Mucosa of descending colon (tissue), 3 donors: ENCODE measurements at regions not wholly inside any gene's neighbourhood (a gene's known extent, or its start where the extent isn't known, plus 50 kb on each side); places are given as distances from the start of the nearest gene placed in this dataset.
A peak's percentile ranks its signal among the peaks of the same experiment; 100 is the strongest.
"Not testable (repeated sequence)": the region's sequence is repeated elsewhere in the genome, so short reads cannot be mapped to it uniquely, and the experiment has no call there.

Experiments used
- ATAC-seq: fragments of 200-7000 bp; cut with Tn5 transposase; one replicate; pipeline ENCODE4 v1.9.1; 2020; ENCODE audit warnings: mild to moderate bottlenecking, moderate library complexity
- DNase-seq, 3 donors: peaks; one replicate each; pipeline ENCODE4 v3.0.0-alpha.2; 2020
- H3K36me3 ChIP-seq: fragments of 200-600 bp; one replicate; pipeline ENCODE4 v1.8.0; 2021; ENCODE audit warnings: low read depth, mild to moderate bottlenecking
- H3K4me1 ChIP-seq: fragments of 200-600 bp; one replicate; pipeline ENCODE4 v1.8.0; 2021; ENCODE audit warnings: low read depth, mild to moderate bottlenecking
- H3K4me3 ChIP-seq: fragments of 200-600 bp; one replicate; pipeline ENCODE4 v1.8.0; 2021; ENCODE audit warnings: mild to moderate bottlenecking
- H3K9me3 ChIP-seq: fragments of 200-600 bp; one replicate; pipeline ENCODE4 v1.8.0; 2021; ENCODE audit warnings: mild to moderate bottlenecking
- CTCF ChIP-seq: fragments of 200-600 bp; IDR thresholded peaks from one replicate; pipeline ENCODE4 v1.8.0; 2022; ENCODE audit warnings: antibody characterized with exemption, mild to moderate bottlenecking
- intact Hi-C, 2 donors: fragments of 100-400 bp; cut with DNase I in 1 of 2; cut with micrococcal nuclease in 1 of 2; formaldehyde crosslinking; loops; one replicate each; pipeline versions ENCODE4 v1.11.0 to v1.11.1; 2022; cut with DNase I, micrococcal nuclease
- donor health status: DM: no; HTN: no; CAD: no; lungs with moderate emphysema.
- donor health status: DM: no; HTN: no; CAD: no.
- donor health status: DM: no; HTN: yes; CAD: no.

GRCh38 chr1:121458291-121459048 lies 273.7 kb downstream of the SRGAP2C start:
- intact Hi-C loops, result no loop called here
- Histone ChIP-seq H3K4me1 (no peaks in the 10 kb centered on the region), H3K4me3 (no peak overlapping the region), H3K9me3 (no peaks in the 10 kb centered on the region), H3K36me3 (no peaks in the 10 kb centered on the region)
- ATAC-seq (peak; percentile 50), DNase-seq (no peak)
- no peak for TF ChIP-seq CTCF

GRCh38 chr1:121459235-121459634 lies 274.5 kb downstream of the SRGAP2C start:
- intact Hi-C loops, result no loop called here
- H3K4me1 ChIP-seq, result no peaks in the 10 kb centered on the region
- no peak overlapping the region for H3K4me3 ChIP-seq
- H3K9me3 ChIP-seq, result no peaks in the 10 kb centered on the region
- no peaks in the 10 kb centered on the region for H3K36me3 ChIP-seq
- ATAC-seq (no peak), DNase-seq (no peak)
- no peak for TF ChIP-seq CTCF

DNA sequence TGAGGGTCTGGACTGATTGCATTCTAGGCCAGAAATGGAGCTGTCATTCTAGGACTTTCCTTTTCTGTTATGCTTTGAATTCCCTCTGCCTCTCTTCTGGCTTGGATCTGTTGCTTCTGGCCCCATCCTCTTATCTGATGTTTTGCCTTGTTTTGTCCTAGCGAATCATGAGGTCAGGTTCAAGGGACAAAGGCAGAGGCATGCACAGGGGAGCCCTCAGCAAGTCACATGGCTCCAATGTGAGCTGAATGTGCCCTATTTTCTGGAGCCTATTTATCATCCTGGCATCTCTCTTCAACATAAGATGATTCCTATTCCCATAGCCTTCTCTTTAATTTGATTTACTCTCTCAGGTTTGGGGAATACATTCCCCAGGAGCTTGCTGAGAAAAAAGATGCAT lies 284.6 kb downstream of the SRGAP2C start:
- ATAC-seq, H3K36me3 ChIP-seq, H3K4me1 ChIP-seq, intact Hi-C loops, H3K4me3 ChIP-seq, H3K9me3 ChIP-seq, DNase-seq: not testable (repeated sequence)

GRCh38 chr1:121470401-121470800 lies 285.6 kb downstream of the SRGAP2C start:
- H3K4me1 ChIP-seq, H3K4me3 ChIP-seq, H3K36me3 ChIP-seq, intact Hi-C loops, ATAC-seq, H3K9me3 ChIP-seq, DNase-seq: not testable (repeated sequence)

DNA sequence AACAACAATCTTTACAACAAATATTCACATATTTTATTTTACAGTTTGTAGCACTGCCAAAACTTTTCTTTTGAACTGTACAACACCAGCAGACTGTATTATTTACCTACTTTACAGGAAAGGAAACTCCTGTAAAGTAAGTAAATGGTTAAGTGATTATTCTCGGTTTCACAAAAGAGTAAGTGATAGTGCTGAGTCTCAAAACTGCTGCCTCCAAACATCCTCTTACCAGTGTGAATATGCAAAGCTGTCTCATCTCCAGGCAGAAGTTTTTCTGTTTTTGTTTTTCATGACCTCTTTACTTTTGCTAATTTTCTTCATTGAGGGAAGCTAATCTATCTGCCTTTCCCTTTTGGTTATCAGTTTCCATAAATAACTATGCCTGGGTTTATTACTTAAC lies 286.7 kb downstream of the SRGAP2C start:
- Histone ChIP-seq H3K4me1 (no peaks in the 10 kb centered on the region), H3K9me3 (no peaks in the 10 kb centered on the region), H3K4me3 (no peak overlapping the region), H3K36me3 (no peaks in the 10 kb centered on the region)
- DNase-seq, result no peak
- intact Hi-C loops, result no loop called here
- no peak for ATAC-seq
- TF ChIP-seq CTCF, result no peak

DNA sequence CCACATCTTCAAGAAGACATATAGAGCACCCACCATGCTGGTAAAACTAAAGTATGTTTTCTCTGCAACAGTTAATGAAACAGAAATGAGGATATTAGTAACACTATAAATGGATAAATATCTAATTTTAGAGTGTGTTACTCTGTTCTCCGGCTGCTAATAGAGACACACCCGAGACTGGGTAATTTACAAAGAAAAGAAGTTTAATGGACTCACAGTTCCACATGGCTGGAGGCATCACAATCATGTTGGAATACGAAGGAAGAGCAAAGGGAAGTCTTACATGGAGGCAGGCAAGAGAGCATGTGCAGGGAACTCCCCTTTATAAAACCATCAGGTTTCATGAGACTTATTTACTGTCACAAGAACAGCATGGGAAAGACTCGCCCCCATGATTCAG lies 287.2 kb downstream of the SRGAP2C start:
- H3K36me3 ChIP-seq, result no peaks in the 10 kb centered on the region
- intact Hi-C loops, result no loop called here
- ATAC-seq, result no peak
- no peak for TF ChIP-seq CTCF
- DNase-seq, result no peak
- no peaks in the 10 kb centered on the region for H3K9me3 ChIP-seq
- H3K4me3 ChIP-seq, result no peak overlapping the region
- no peaks in the 10 kb centered on the region for H3K4me1 ChIP-seq

- Histone ChIP-seq H3K4me1 (no peaks in the 10 kb centered on the region), H3K9me3 (no peaks in the 10 kb centered on the region), H3K4me3 (no peak overlapping the region), H3K36me3 (no peaks in the 10 kb centered on the region)
- TF ChIP-seq CTCF, result no peak
- intact Hi-C loops, result no loop called here
- DNase-seq (no peak), ATAC-seq (no peak)
These were observed 298.5 kb downstream of the SRGAP2C start for GRCh38 chr1:121483234-121483633.
